ENCODE measurements at regions not wholly inside any gene's neighbourhood (a gene's known extent, or its start where the extent isn't known, plus 50 kb on each side); places are given as distances from the start of the nearest gene placed in this dataset.

- Histone ChIP-seq H3K4me1 (no peaks in the 10 kb centered on the region), H3K9me3 (peaks cover 4 to 7% of the 10 kb centered on the region in 2 donors), H3K27me3 (no peaks in the 10 kb centered on the region), H3K36me3 (no peaks in the 10 kb centered on the region), H3K4me3 (no peak overlapping the region), H3K27ac (no peak overlapping the region)
- TF ChIP-seq, protein P1, sequence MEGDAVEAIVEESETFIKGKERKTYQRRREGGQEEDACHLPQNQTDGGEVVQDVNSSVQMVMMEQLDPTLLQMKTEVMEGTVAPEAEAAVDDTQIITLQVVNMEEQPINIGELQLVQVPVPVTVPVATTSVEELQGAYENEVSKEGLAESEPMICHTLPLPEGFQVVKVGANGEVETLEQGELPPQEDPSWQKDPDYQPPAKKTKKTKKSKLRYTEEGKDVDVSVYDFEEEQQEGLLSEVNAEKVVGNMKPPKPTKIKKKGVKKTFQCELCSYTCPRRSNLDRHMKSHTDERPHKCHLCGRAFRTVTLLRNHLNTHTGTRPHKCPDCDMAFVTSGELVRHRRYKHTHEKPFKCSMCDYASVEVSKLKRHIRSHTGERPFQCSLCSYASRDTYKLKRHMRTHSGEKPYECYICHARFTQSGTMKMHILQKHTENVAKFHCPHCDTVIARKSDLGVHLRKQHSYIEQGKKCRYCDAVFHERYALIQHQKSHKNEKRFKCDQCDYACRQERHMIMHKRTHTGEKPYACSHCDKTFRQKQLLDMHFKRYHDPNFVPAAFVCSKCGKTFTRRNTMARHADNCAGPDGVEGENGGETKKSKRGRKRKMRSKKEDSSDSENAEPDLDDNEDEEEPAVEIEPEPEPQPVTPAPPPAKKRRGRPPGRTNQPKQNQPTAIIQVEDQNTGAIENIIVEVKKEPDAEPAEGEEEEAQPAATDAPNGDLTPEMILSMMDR (IDR thresholded peaks at IDR 0.05): no peak
- intact Hi-C loops (cut with DNase I): no loop called here
- no peak for DNase-seq (ENCODE audit: low spot score in 2 of 2)
Observed at GRCh38 chr5:85769347-85769746, 848.4 kb upstream of the COX7C start.

DNA sequence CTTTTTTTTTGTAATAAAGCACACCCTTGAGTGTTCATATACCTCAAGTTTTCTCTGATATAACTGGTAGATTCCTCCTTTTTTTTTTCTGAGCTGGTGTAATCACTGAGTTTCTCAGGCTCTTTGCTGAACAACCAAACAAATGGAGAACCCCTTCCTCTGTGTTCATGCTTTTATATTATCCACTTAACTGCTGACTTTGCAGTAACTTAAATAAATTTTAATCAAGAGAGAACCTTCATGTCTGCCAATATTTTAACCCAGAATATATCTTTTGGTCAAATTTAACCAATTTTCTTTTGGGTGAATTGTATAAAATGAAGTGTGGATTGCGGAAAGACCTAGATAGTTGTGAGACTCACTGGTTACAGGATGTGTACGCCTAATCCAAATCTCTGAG lies 833.0 kb upstream of the COX7C start:
- TF ChIP-seq, protein P1 (IDR thresholded peaks at IDR 0.05): no peak
- H3K9me3 ChIP-seq: no peaks in the 10 kb centered on the region
- intact Hi-C loops (cut with DNase I): no loop called here

DNA sequence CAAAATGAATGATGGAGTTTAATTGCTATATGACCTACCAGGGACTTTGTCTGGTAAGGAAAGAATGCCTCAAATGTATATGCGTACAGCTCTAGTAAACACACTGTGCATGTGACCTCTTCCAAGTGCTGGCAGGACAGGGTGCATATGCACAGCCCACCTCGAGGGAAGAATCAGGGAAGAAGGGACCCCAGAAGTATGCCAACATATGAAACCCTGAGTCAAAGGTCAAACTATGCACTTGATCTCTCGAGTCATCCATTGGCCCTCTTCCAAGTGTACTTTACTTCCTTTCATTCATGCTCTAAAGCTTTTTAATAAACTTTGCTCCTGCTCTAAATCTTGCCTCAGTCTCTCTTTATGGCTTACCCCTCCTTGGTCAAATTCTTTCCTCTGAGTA lies 804.6 kb upstream of the COX7C start:
- Histone ChIP-seq H3K4me3 (no peak overlapping the region), H3K27me3 (no peaks in the 10 kb centered on the region), H3K9me3 (no peaks in the 10 kb centered on the region), H3K4me1 (no peaks in the 10 kb centered on the region), H3K27ac (no peak overlapping the region), H3K36me3 (no peaks in the 10 kb centered on the region)
- TF ChIP-seq, protein P1 (IDR thresholded peaks at IDR 0.05): no peak
- intact Hi-C loops (cut with DNase I): loop anchor here (10.0 kb wide), 1 partner anchor 152 kb away; no protein-coding TSS in a partner anchor
- no peak for DNase-seq (ENCODE audit: low spot score in 2 of 2)

More for the DNA sequence above, 833.0 kb upstream of the COX7C start:
- H3K4me1 ChIP-seq: no peaks in the 10 kb centered on the region
- DNase-seq (ENCODE audit: low spot score in 2 of 2): no peak
- no peak overlapping the region for H3K4me3 ChIP-seq
- H3K27ac ChIP-seq: no peak overlapping the region
- H3K36me3 ChIP-seq: no peaks in the 10 kb centered on the region
- no peaks in the 10 kb centered on the region for H3K27me3 ChIP-seq

GRCh38 chr5:85814596-85814995 lies 803.1 kb upstream of the COX7C start:
- H3K27me3 ChIP-seq: no peaks in the 10 kb centered on the region
- no peaks in the 10 kb centered on the region for H3K9me3 ChIP-seq
- no peak for DNase-seq (ENCODE audit: low spot score in 2 of 2)
- intact Hi-C loops (cut with DNase I): loop anchor here (10.0 kb wide), 1 partner anchor 150 kb away; no protein-coding TSS in a partner anchor
- H3K27ac ChIP-seq: no peak overlapping the region
- TF ChIP-seq, protein P1 (IDR thresholded peaks at IDR 0.05): no peak
- no peak overlapping the region for H3K4me3 ChIP-seq
- no peaks in the 10 kb centered on the region for H3K36me3 ChIP-seq
- H3K4me1 ChIP-seq: no peaks in the 10 kb centered on the region

- no peaks in the 10 kb centered on the region for H3K9me3 ChIP-seq
- DNase-seq (ENCODE audit: low spot score in 2 of 2): no peak
- TF ChIP-seq, protein P1 (IDR thresholded peaks at IDR 0.05): no peak
- no peak overlapping the region for H3K27ac ChIP-seq
- no peak overlapping the region for H3K4me3 ChIP-seq
- intact Hi-C loops (cut with DNase I): no loop called here
- H3K4me1 ChIP-seq: no peaks in the 10 kb centered on the region
- H3K36me3 ChIP-seq: no peaks in the 10 kb centered on the region
- no peaks in the 10 kb centered on the region for H3K27me3 ChIP-seq
Observed at GRCh38 chr5:85823462-85824426, 794.0 kb upstream of the COX7C start.

Measured in ascending aorta (tissue), 2 donors.